Common myeloid progenitor, CD34-positive (primary cell): ENCODE measurements at regions not wholly inside any gene's neighbourhood (a gene's known extent, or its start where the extent isn't known, plus 50 kb on each side); places are given as distances from the start of the nearest gene placed in this dataset.

Experiments
- CTCF ChIA-PET: fragments of 350-600 bp; sonication (Branson Sonifier 250); formaldehyde crosslinking; loops from one replicate; lab custom pipeline; 2021; ENCODE audit warnings: antibody characterized with exemption; lab: Charles Lee
- POLR2A ChIA-PET: fragments of 350-600 bp; sonication (Branson Sonifier 250); formaldehyde crosslinking; loops from one replicate; lab custom pipeline; 2021; ENCODE audit warnings: antibody characterized with exemption; lab: Charles Lee
- DNase-seq, 3 donors: peaks; one replicate each; pipeline versions ENCODE4 v3.0.0 to v3.0.0-alpha.2; 2013
- H3K27ac ChIP-seq, 2 experiments: 1 replicate in 1 of 2; 2 replicates in 1 of 2; pipeline ENCODE4 v1.7.0; 2013; ENCODE audit warnings: inconsistent platforms in 2 of 2, low read length in 2 of 2, mild to moderate bottlenecking in 2 of 2, low read depth in 1 of 2, moderate library complexity in 1 of 2; ENCODE audit not compliant: severe bottlenecking in 2 of 2, insufficient read depth in 1 of 2, poor library complexity in 1 of 2
- H3K27me3 ChIP-seq, 5 experiments: replicated peaks in 2 of 5; 1 replicate in 3 of 5; 2 replicates in 2 of 5; pipeline versions ENCODE4 v1.6.1 to v1.7.0; 2013; ENCODE audit warnings: low read length in 4 of 5, mild to moderate bottlenecking in 2 of 5, moderate library complexity in 2 of 5, inconsistent platforms in 1 of 5; ENCODE audit not compliant: insufficient read depth in 5 of 5, control insufficient read depth in 4 of 5
- H3K36me3 ChIP-seq, 4 experiments: 1 replicate in 2 of 4; 2 replicates in 2 of 4; pipeline versions ENCODE4 v1.6.1 to v1.7.0; 2013; ENCODE audit warnings: low read length in 3 of 4, control low read depth in 1 of 4, mild to moderate bottlenecking in 1 of 4; ENCODE audit not compliant: control insufficient read depth in 4 of 4, insufficient read depth in 4 of 4
- H3K4me1 ChIP-seq, 4 experiments: 1 replicate in 3 of 4; 2 replicates in 1 of 4; pipeline versions ENCODE4 v1.6.1 to v1.7.1; 2013; ENCODE audit warnings: low read length in 3 of 4, mild to moderate bottlenecking in 3 of 4, control low read depth in 1 of 4, inconsistent platforms in 1 of 4, moderate library complexity in 1 of 4; ENCODE audit not compliant: control insufficient read depth in 4 of 4, insufficient read depth in 4 of 4; ENCODE audit errors: control extremely low read depth in 1 of 4
- H3K4me3 ChIP-seq, 7 experiments: 1 replicate in 4 of 7; 2 replicates in 3 of 7; pipeline versions ENCODE4 v1.5.1 to v1.7.0; 2013; ENCODE audit warnings: mild to moderate bottlenecking in 7 of 7, low read length in 6 of 7, moderate library complexity in 6 of 7, inconsistent platforms in 2 of 7, low read depth in 2 of 7, control low read depth in 1 of 7; ENCODE audit not compliant: insufficient read depth in 4 of 7, control insufficient read depth in 1 of 7; ENCODE audit errors: extremely low read depth in 1 of 7
- H3K9me3 ChIP-seq, 5 experiments: 1 replicate in 4 of 5; 2 replicates in 1 of 5; pipeline versions ENCODE4 v1.6.1 to v1.7.1; 2013; ENCODE audit warnings: low read length in 4 of 5, mild to moderate bottlenecking in 2 of 5, inconsistent platforms in 1 of 5, low read depth in 1 of 5, moderate library complexity in 1 of 5; ENCODE audit not compliant: control insufficient read depth in 4 of 5, insufficient read depth in 2 of 5; ENCODE audit errors: control extremely low read depth in 1 of 5
- WGBS: methylation state at CpG from one replicate; pipeline ENCODE4 v1.1.5; 2013; ENCODE audit not compliant: insufficient coverage; 5-methylcytosine and 5-hydroxymethylcytosine counted together

DNA sequence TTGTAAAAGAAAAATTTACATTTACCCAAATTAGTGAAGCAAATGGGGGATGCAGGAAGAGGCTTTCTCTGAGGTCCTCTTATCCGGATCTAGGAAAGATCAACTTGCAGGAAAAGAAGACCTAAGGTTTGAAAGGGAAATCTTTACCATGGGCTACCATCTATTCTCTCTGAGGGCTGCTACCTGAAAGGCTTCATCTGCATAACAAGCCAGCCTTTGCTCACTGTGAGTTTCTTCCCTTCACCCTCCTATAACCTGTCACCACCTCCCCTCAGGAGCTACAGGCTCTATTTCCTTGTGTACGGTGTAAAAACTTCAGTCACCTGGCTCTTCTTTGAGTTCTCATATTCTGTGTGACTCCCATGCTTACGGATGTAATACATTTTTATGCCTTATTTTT lies 118.6 kb upstream of the BEND4 start:
- H3K36me3 ChIP-seq = no peaks in the 10 kb centered on the region
- no peak overlapping the region for H3K4me3 ChIP-seq
- no peaks in the 10 kb centered on the region for H3K27me3 ChIP-seq
- no peak overlapping the region for H3K27ac ChIP-seq
- no peak for DNase-seq
- H3K4me1 ChIP-seq = no peaks in the 10 kb centered on the region
- ChIA-PET CTCF (no interaction called here), POLR2A (interaction anchor here (0.6 kb wide), 1 partner anchor 64 kb away, joined by 3 read pairs; no protein-coding TSS in a partner anchor)
- no peaks in the 10 kb centered on the region for H3K9me3 ChIP-seq
- 71% methylated on average over 1 of the region's 3 CpGs for WGBS

- Histone ChIP-seq H3K27me3 (peaks cover 0 to 1% (median 0%) of the 10 kb centered on the region in 5 experiments), H3K9me3 (no peaks in the 10 kb centered on the region), H3K4me1 (peaks cover 0 to 3% (median 0%) of the 10 kb centered on the region in 4 experiments), H3K4me3 (no peak overlapping the region), H3K27ac (no peak overlapping the region), H3K36me3 (no peaks in the 10 kb centered on the region)
- ChIA-PET POLR2A (no interaction called here), CTCF (no interaction called here)
- no peak for DNase-seq
- WGBS = no CpG with 5 or more reads among the region's 2 CpGs
These were observed 120.0 kb upstream of the SHISA3 start for GRCh38 chr4:42277291-42277690.

- Histone ChIP-seq H3K27me3 (peaks cover 0 to 1% (median 0%) of the 10 kb centered on the region in 5 experiments), H3K36me3 (no peaks in the 10 kb centered on the region), H3K4me1 (peaks cover 0 to 3% (median 0%) of the 10 kb centered on the region in 4 experiments), H3K4me3 (no peak overlapping the region), H3K9me3 (no peaks in the 10 kb centered on the region), H3K27ac (no peak overlapping the region)
- no peak for DNase-seq
- 96% methylated on average over 15 of the region's 15 CpGs for WGBS
- POLR2A ChIA-PET = no interaction called here
- CTCF ChIA-PET = interaction anchor here (0.7 to 1.1 kb wide), 4 partner anchors 16 to 572 kb away, joined by 3 read pairs; no protein-coding TSS in a partner anchor
These were observed 118.5 kb upstream of the SHISA3 start for GRCh38 chr4:42278709-42279324.

DNA sequence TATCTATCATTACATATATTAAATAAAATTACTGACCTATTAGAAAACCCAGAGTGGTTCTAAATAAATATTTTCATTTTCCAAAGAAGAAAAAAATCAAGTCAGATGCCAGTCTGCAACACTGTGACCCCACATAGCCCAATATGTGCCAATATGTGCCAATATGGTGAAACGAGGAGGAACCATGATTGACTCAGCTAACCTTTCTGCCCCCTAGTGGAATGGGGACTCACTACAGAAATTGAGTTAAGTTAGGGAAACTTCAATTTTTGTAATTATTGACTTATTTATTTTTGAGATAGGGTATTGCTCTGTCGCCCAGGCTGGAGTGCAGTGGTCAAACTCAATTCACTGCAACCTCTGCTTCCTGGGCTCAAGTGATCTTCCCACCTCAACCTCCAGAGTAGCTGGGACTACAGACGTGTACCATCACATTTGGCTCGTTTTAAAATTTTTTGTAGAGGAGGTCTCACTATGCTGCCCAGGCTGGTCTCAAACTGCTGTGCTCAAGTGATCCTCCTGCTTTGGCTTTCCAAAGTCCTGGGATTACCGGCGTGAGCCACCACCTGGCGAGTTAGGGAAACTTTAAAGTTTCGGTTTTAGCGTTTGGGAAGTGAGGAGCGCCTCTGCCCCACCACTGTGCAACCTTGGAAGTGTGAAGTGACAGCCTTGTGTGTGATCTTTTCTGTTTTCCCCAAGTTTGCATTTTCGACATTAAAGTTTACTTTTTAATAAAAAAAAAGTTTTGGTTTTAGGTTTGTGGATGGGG lies 116.8 kb upstream of the SHISA3 start:
- Histone ChIP-seq H3K27ac (no peak overlapping the region), H3K4me1 (peaks cover 0 to 3% (median 0%) of the 10 kb centered on the region in 4 experiments), H3K27me3 (peaks cover 0 to 1% (median 0%) of the 10 kb centered on the region in 5 experiments), H3K36me3 (no peaks in the 10 kb centered on the region), H3K4me3 (peak overlapping the region in 1 of 7 experiments; percentile 17), H3K9me3 (no peaks in the 10 kb centered on the region)
- ChIA-PET CTCF (interaction anchor here (0.6 to 1.6 kb wide), 7 partner anchors 8 to 232 kb away, joined by 3 to 6 read pairs (median 3); no protein-coding TSS in a partner anchor), POLR2A (interaction anchor here (0.5 kb wide), 1 partner anchor 124 kb away, joined by 3 read pairs; no protein-coding TSS in a partner anchor)
- WGBS = 70% methylated on average over 7 of the region's 11 CpGs
- DNase-seq = peak; percentile 43 to 75 (median 65)

DNA sequence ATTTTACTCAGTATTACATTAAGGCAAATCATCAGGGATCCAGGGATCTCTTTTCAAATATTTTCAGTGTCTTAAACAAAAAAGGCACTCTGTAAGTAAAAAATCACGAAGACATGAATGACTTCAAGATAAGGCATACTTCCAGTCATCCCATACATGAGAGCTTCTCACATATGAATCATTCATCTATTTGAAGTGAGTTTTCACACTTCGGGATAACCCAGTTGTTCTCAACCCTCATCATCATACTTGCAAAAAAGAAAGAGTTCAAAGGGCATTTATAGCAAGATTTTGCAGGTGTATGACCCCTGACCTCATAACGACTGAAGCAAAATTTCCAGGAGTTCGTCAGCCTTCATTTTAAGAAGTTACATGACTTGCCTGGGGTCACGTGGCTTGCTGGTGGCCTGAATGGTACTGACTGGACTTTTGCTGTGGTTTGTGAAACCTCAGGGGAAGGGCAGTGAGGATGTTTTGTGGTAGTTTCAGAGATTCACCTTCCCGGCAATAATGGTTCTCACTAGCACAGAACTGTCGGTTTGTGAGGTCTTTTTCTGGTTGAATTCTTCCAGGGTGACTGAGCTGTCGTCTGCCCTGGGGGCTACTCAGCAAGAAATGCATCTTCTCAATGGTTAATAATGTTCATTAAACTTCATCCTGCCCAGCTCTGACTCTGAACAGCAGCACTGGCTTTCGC lies 115.8 kb upstream of the SHISA3 start:
- Histone ChIP-seq H3K27me3 (peaks cover 0 to 1% (median 0%) of the 10 kb centered on the region in 5 experiments), H3K27ac (no peak overlapping the region), H3K4me3 (no peak overlapping the region), H3K36me3 (no peaks in the 10 kb centered on the region), H3K4me1 (peaks cover 0 to 3% (median 0%) of the 10 kb centered on the region in 4 experiments), H3K9me3 (no peaks in the 10 kb centered on the region)
- 47% methylated on average over 8 of the region's 9 CpGs for WGBS
- ChIA-PET CTCF (interaction anchor here (0.9 to 2.1 kb wide), 3 partner anchors 9 to 238 kb away, joined by 3 to 9 read pairs (median 6); no protein-coding TSS in a partner anchor), POLR2A (no interaction called here)
- DNase-seq = no peak

DNA sequence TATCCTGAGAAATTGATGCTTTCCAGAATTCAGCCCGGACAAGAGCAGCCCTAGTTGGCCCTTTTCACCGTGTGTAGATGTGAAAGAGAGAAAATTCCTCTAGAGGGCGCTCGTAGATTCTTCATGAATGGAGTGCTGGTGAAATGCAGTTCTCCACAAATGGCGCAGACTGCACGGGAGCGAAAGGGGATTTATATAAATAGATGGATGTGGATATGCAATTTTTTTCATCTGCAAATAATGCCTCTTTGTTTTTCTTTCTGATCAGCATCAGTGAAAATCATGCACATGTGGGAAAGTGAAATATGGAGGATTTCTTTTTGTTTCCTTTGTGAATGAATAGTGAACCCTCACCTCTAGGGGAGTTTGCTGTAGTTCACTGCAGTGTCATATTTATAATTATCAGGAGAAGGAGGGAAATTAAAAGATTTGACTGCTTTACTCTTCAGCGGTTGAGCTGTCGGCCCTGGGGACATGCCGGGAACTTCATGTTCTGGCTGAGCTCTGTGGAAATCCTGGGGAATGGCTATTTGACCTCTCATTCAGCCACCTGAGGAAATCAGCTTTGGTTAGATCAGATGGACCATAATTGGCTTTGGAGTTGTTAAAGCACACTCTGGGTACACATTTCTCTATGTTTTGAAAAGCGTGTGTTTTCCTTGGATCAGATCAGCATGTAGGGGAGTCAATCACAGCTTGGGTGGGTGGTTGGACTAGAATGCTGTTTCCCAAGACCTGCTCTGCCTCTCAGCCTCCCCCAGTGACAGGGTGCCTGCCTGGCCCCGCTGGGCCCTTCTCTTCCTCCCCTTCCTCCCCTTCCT lies 115.0 kb upstream of the SHISA3 start:
- DNase-seq = peak; percentile 70 to 82 (median 80)
- ChIA-PET POLR2A (no interaction called here), CTCF (interaction anchor here (0.8 to 2.1 kb wide), 2 partner anchors 18 to 238 kb away, joined by 4 to 9 read pairs; no protein-coding TSS in a partner anchor)
- Histone ChIP-seq H3K27me3 (peaks cover 0 to 1% (median 0%) of the 10 kb centered on the region in 5 experiments), H3K4me1 (peaks cover 0 to 3% (median 0%) of the 10 kb centered on the region in 4 experiments), H3K36me3 (no peaks in the 10 kb centered on the region), H3K9me3 (no peaks in the 10 kb centered on the region), H3K27ac (no peak overlapping the region), H3K4me3 (peak overlapping the region in 3 of 7 experiments; percentile 16 to 44 (median 35))
- 32% methylated on average over 10 of the region's 12 CpGs for WGBS
